Immature natural killer cell (primary cell): ENCODE measurements at regions not wholly inside any gene's neighbourhood (a gene's known extent, or its start where the extent isn't known, plus 50 kb on each side); places are given as distances from the start of the nearest gene placed in this dataset.

ENCODE experiments used
- DNase-seq, 3 donors: peaks; one replicate each; pipeline ENCODE4 v3.0.0; 2022; ENCODE audit warnings: mixed read lengths in 1 of 3
- H3K27ac Mint-ChIP-seq, 6 donors: one replicate each; pipeline ENCODE4 v1.8.0; 2020; ENCODE audit warnings: mixed read lengths in 6 of 6, mild to moderate bottlenecking in 5 of 6, inconsistent platforms in 4 of 6, moderate library complexity in 3 of 6
- H3K27me3 Mint-ChIP-seq, 3 donors: one replicate each; pipeline ENCODE4 v1.8.0; 2020 to 2021; ENCODE audit warnings: low read depth in 3 of 3, mild to moderate bottlenecking in 3 of 3, mixed read lengths in 3 of 3, moderate library complexity in 3 of 3, inconsistent platforms in 1 of 3
- H3K36me3 Mint-ChIP-seq, 3 donors: one replicate each; pipeline ENCODE4 v1.8.0; 2020; ENCODE audit warnings: mixed read lengths in 3 of 3, inconsistent platforms in 2 of 3, mild to moderate bottlenecking in 2 of 3
- H3K4me1 Mint-ChIP-seq, 2 donors: one replicate each; pipeline ENCODE4 v1.8.0; 2020; ENCODE audit warnings: inconsistent platforms in 2 of 2, mild to moderate bottlenecking in 2 of 2, mixed read lengths in 2 of 2, moderate library complexity in 1 of 2
- H3K4me3 Mint-ChIP-seq, 5 donors: one replicate each; pipeline ENCODE4 v1.8.0; 2020; ENCODE audit warnings: mild to moderate bottlenecking in 5 of 5, mixed read lengths in 5 of 5, inconsistent platforms in 3 of 5, moderate library complexity in 3 of 5
- H3K9me3 Mint-ChIP-seq, 6 donors: one replicate each; pipeline ENCODE4 v1.8.0; 2020; ENCODE audit warnings: mild to moderate bottlenecking in 6 of 6, mixed read lengths in 6 of 6, inconsistent platforms in 4 of 6, moderate library complexity in 3 of 6

DNA sequence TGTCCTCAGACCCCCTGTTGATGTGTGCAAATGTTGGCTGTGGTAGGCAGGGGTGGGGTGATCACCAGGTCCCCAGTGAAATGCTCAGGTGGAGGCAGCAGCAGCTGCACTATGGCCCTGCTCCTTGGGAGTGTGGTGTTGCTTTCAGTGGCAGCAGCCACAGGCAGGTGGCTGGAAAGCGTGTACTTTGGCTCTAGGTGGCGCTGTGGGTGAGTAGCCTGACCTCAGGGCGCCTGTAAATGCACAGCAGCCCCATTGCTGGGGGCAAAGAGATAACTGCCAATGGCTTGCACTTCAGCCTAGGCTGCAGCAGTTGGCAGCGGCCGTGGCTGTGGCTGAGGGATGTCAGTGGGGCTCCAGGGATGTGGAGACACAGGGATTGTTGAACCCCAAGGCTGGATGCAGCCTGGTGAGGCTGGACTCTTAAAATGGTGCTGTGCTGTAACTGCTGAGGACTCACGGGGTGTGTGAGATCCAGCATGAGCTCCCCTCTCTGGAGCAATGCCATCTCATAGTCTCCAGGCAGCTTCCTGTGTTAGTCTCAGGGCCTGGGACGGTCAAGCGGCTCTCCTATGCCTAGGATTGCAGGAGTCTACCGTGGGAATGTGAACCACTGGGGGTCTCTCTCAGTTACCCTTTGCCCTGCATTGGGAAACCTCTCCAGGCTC, 421.7 kb upstream of the HTR2C start:
- Mint-ChIP-seq H3K27ac (no peak overlapping the region), H3K27me3 (peaks cover 0 to 3% (median 0%) of the 10 kb centered on the region in 3 donors), H3K4me1 (no peaks in the 10 kb centered on the region)

DNA sequence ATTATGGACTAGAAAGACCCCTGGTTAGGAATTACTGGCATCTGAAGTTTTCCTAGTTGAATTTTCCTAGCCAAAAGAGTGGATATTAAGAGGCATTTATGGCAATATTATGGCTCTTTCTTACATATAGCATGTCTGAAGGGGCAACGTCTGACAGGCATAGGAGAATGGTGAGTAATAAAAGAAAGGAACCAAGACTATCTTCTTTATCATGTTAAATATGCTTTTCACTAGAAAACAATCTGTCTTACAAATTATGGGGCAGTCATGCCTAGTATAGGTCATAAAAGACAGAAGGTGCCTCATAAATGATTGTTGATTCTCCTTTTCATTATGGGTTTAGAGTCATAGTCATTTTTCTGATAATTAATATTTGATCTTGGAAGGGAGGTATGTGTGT, 431.1 kb upstream of the HTR2C start:
- Mint-ChIP-seq H3K36me3 (no peaks in the 10 kb centered on the region), H3K27me3 (no peaks in the 10 kb centered on the region), H3K4me1 (no peaks in the 10 kb centered on the region), H3K4me3 (no peak overlapping the region), H3K9me3 (no peaks in the 10 kb centered on the region), H3K27ac (no peak overlapping the region)
- no peak for DNase-seq

More for the DNA sequence above, 421.7 kb upstream of the HTR2C start:
- H3K36me3 Mint-ChIP-seq: no peaks in the 10 kb centered on the region
- no peak for DNase-seq
- H3K4me3 Mint-ChIP-seq: no peak overlapping the region
- peaks cover 0 to 6% (median 2%) of the 10 kb centered on the region in 6 donors for H3K9me3 Mint-ChIP-seq

DNA sequence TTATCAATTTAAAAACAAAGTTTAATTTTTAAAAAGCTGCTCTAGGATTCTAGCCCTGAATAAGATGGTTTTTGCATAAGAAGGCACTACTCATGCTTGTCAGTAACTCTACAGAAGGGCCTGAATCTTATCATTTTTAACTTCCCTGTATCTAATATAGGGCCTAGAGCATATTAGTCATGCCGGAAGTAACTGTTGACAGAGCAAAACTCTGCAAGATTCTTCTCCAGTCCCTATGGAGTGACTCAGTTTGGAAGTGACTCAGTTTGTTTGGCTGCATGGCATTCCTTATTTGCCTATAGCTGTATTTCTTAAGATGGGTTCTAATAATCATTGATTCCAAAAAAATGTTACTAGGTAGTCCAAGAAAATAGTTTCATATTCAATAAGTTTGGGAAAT, 431.8 kb upstream of the HTR2C start:
- Mint-ChIP-seq H3K9me3 (no peaks in the 10 kb centered on the region), H3K4me1 (no peaks in the 10 kb centered on the region), H3K36me3 (no peaks in the 10 kb centered on the region), H3K27ac (no peak overlapping the region), H3K27me3 (peaks cover 0 to 2% (median 0%) of the 10 kb centered on the region in 3 donors), H3K4me3 (no peak overlapping the region)
- DNase-seq: no peak

DNA sequence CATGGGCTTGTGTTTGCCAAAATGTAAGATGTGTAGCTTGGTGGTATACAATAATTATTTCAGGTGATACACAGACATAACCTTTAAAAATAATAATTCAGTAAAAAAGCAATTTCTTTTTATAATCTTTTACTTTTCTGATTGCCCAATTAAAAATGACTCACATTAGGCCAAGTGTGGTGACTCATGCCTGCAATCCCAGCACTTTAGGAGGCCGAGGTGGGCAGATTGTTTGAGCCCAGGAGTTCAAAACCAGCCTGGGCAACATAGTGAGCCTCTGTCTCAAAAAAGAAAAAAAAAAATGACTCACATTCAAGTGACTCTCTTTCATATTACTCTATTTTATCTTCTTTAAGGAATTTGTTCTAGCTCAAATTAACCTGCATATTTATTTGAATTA, 449.4 kb upstream of the HTR2C start:
- no peaks in the 10 kb centered on the region for H3K36me3 Mint-ChIP-seq
- no peak overlapping the region for H3K4me3 Mint-ChIP-seq
- H3K27ac Mint-ChIP-seq: no peak overlapping the region
- peaks cover 0 to 8% (median 3%) of the 10 kb centered on the region in 6 donors for H3K9me3 Mint-ChIP-seq
- no peaks in the 10 kb centered on the region for H3K4me1 Mint-ChIP-seq
- H3K27me3 Mint-ChIP-seq: peaks cover 0 to 5% (median 2%) of the 10 kb centered on the region in 3 donors
- no peak for DNase-seq

DNA sequence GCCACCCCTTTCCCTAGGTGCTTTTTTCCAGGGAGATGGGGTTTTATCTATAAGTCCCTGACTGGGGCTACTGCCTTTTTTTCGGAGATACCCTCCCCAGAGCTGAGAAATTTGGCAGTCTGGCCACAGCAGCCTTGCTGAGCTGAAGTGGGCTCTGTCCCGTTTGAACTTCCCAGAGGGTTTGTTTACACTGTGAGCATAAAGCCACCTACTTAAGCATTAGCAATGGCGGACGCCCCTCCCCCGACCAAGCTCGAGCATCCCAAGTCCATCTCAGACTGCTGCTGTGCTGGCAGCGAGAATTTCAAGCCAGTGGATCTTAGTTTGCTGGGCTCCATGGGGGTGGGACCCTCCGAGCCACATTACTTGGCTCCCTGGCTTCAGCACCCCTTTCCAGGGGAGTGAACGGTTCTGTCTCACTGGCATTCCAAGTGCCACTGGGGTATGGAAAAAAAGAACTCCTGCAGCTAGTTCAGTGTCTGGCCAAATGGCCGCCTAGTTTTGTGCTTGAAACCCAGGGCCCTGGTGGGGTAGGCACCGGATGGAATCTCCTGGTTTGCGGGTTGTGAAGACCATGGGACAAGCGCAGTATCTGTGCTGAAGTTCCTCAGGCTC, 456.4 kb upstream of the HTR2C start:
- H3K27ac Mint-ChIP-seq: no peak overlapping the region
- H3K27me3 Mint-ChIP-seq: peaks cover 0 to 2% (median 0%) of the 10 kb centered on the region in 3 donors
- no peak for DNase-seq
- H3K9me3 Mint-ChIP-seq: peaks cover 0 to 8% (median 4%) of the 10 kb centered on the region in 6 donors
- H3K4me1 Mint-ChIP-seq: no peaks in the 10 kb centered on the region
- no peaks in the 10 kb centered on the region for H3K36me3 Mint-ChIP-seq
- no peak overlapping the region for H3K4me3 Mint-ChIP-seq

DNA sequence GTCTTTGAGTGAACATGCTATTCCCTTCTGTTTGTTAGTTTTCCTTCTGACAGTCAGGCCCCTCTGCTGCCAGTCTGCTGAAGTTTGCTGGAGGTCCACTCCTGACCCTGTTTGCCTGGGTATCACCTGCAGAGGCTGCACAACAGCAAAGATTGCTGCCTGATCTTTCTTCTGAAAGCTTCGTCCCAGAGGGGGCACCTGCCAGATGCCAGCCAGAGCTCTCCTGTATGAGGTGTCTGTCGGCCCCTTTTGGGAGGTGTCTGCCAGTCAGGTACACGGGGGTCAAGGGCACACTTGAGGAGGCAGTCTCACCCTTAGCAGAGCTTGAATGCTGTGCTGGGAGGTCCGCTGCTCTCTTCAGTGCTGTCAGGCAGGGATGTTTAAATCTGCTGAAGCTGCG, 456.9 kb upstream of the HTR2C start:
- no peak for DNase-seq
- H3K36me3 Mint-ChIP-seq: no peaks in the 10 kb centered on the region

DNA sequence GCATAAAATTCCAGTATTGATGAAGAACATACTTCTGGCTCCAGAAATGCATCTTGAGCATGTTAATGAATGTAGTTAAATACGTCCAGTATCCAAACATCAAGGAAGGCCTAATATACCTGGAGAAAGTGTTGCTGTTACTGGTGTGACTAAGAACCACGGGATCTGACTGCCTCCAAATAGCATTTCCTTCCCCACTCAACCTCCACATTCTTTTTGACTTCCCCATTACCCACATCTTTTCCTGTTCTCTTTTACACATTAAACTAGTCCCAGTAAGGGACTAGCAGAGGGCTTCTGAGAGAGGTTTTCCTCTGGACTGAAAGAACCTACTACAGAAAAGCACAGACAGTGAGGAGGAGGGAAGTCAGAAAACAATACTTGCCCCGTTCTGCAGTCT, 482.8 kb upstream of the HTR2C start:
- Mint-ChIP-seq H3K9me3 (peaks cover 0 to 1% (median 0%) of the 10 kb centered on the region in 6 donors), H3K27ac (no peak overlapping the region), H3K4me1 (no peaks in the 10 kb centered on the region), H3K27me3 (peaks cover 0 to 7% (median 0%) of the 10 kb centered on the region in 3 donors), H3K4me3 (no peak overlapping the region), H3K36me3 (no peaks in the 10 kb centered on the region)
- DNase-seq: no peak

More for the DNA sequence above, 456.9 kb upstream of the HTR2C start:
- Mint-ChIP-seq H3K9me3 (peaks cover 0 to 8% (median 3%) of the 10 kb centered on the region in 6 donors), H3K4me3 (no peak overlapping the region), H3K27ac (no peak overlapping the region), H3K4me1 (no peaks in the 10 kb centered on the region), H3K27me3 (no peaks in the 10 kb centered on the region)

DNA sequence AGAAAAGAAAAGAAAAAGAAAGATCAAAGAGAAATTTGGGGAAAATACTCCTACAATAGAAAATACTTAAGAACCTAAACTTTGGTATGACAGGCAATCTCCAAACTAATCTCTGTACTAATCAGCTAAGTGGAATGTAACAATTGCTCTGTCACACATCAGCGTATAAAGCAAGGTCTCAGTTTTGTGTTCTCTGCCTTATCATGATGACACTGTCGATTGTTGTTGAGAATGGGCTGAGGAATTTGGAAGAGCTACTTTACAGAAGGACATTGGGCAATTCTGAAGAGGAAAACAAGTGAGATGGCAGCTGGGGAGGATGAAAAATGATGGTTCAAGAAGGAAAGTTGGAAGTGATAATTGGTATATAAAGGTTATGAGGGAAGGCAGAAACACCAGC, 486.0 kb upstream of the HTR2C start:
- no peak for DNase-seq
- peaks cover 0 to 7% (median 0%) of the 10 kb centered on the region in 3 donors for H3K27me3 Mint-ChIP-seq
- no peaks in the 10 kb centered on the region for H3K4me1 Mint-ChIP-seq
- H3K9me3 Mint-ChIP-seq: peaks cover 0 to 2% (median 0%) of the 10 kb centered on the region in 6 donors
- H3K27ac Mint-ChIP-seq: no peak overlapping the region
- no peak overlapping the region for H3K4me3 Mint-ChIP-seq
- no peaks in the 10 kb centered on the region for H3K36me3 Mint-ChIP-seq

DNA sequence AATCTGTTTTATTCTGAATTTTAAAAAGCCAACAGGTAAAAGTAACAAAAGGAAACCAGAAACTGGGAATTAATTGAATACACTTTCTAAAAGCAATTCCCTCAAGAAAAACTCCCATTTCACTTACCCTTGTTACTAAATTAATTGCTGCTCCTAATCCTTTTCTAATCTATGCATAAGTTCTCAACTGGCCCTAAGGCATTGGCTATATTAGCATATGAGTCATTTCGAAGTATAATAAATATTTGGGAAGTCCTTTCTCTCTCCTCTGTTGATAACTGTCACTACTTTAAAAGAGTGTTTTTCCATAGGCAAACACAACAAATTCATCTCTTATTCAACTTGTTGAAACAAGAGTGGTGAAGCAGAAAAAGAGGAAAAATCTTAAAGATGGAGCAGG, 486.5 kb upstream of the HTR2C start:
- no peak for DNase-seq
- H3K27me3 Mint-ChIP-seq: peaks cover 0 to 7% (median 0%) of the 10 kb centered on the region in 3 donors
- peaks cover 0 to 2% (median 0%) of the 10 kb centered on the region in 6 donors for H3K9me3 Mint-ChIP-seq
- no peaks in the 10 kb centered on the region for H3K36me3 Mint-ChIP-seq
- no peak overlapping the region for H3K27ac Mint-ChIP-seq
- H3K4me1 Mint-ChIP-seq: no peaks in the 10 kb centered on the region
- H3K4me3 Mint-ChIP-seq: no peak overlapping the region

DNA sequence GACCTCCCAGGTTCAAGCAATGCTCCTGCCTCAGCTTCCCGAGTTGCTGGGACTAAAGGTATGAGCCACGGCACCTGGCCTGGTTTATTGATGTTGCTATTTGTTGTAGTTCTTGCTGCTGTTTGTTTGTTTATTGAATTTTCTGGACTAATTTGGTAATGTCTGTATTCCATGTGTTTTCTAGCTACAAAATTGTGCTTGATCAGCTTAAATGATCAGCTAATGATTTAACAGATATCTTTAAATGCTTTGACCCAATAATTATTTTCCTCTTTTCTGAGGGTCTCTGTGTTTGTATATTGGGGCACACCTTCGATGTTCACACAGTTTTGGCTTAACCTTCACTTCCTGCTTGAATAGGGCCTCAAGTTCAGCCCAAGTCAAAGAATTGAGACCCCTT, 488.1 kb upstream of the HTR2C start:
- Mint-ChIP-seq H3K27ac (no peak overlapping the region), H3K4me3 (no peak overlapping the region), H3K27me3 (peaks cover 0 to 7% (median 0%) of the 10 kb centered on the region in 3 donors), H3K36me3 (no peaks in the 10 kb centered on the region), H3K4me1 (no peaks in the 10 kb centered on the region), H3K9me3 (peaks cover 0 to 2% (median 0%) of the 10 kb centered on the region in 6 donors)
- no peak for DNase-seq

DNA sequence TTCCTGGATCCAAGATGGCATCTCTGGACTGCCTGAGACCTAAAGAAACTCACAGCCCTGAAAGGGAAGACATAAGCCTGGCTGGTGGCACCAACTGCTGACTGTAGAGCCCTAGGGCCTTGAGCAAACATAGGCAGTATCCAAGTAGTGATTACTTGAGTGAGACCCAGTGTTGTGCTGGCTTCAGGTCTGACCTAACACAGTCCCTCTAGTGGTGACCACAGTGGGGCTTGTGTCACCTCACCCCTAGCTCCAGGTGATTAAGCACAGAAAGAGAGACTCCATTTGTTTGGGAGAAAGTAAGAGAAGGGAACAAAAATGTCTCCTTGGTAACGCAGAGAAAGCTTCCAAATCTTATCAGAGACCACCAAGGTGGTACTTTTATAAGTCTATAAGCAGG, 496.3 kb upstream of the HTR2C start:
- Mint-ChIP-seq H3K4me1 (no peaks in the 10 kb centered on the region), H3K36me3 (no peaks in the 10 kb centered on the region), H3K4me3 (no peak overlapping the region), H3K9me3 (peaks cover 0 to 4% (median 1%) of the 10 kb centered on the region in 6 donors), H3K27me3 (peaks cover 0 to 4% (median 2%) of the 10 kb centered on the region in 3 donors), H3K27ac (no peak overlapping the region)
- no peak for DNase-seq

DNA sequence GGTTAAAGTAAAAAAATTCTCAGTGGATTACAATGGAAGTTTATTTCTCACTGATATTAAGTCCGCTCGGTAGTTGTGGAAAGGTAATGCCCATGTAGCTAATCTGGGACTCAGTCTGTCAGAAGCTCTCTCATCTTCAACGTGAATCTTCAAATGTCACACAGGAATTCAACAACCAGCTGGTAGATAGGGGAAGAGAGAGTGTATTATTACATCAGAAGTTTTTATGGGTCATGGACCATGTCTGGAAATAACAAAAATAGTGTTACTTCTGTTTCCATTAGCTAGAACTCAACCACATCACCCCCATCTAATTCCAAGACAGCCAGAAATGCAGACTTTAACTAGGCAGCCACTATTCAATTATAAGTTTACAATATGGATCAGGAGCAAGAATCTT, 506.1 kb upstream of the HTR2C start:
- no peaks in the 10 kb centered on the region for H3K36me3 Mint-ChIP-seq
- peaks cover 0 to 7% (median 0%) of the 10 kb centered on the region in 6 donors for H3K9me3 Mint-ChIP-seq
- H3K27me3 Mint-ChIP-seq: peaks cover 0 to 7% (median 4%) of the 10 kb centered on the region in 3 donors
- no peak overlapping the region for H3K27ac Mint-ChIP-seq
- DNase-seq: no peak
- H3K4me1 Mint-ChIP-seq: no peaks in the 10 kb centered on the region
- H3K4me3 Mint-ChIP-seq: no peak overlapping the region

DNA sequence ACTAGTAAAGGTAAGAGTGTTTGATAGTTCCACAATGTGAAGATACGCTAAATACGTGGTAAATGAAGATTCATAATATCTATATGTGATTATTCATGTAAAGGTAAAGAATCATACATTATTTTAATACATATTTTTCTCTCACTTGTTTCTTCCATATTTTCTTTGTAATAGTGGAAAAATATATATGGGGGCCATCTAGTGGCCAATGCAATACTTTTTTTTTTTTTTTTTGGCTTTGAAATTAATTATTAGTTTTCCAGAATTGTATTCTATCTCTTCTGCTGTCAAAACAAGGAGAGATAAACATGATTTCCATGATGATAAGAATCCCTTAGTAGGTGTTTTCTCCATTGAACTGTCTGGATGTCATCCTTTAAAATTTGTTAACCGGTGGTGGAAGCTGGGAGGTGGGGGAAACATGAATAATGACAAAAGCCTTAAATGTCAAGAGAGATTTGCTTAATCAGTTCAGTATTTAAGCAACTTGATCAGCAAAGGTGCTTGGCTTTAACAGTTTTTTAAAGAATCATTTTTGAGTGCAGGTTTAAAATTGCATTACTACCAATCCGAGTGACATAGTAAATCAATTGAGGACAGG, 508.7 kb upstream of the HTR2C start:
- peaks cover 0 to 5% (median 4%) of the 10 kb centered on the region in 3 donors for H3K27me3 Mint-ChIP-seq
- H3K4me1 Mint-ChIP-seq: no peaks in the 10 kb centered on the region
- no peaks in the 10 kb centered on the region for H3K36me3 Mint-ChIP-seq
- no peak overlapping the region for H3K4me3 Mint-ChIP-seq
- peaks cover 0 to 7% (median 0%) of the 10 kb centered on the region in 6 donors for H3K9me3 Mint-ChIP-seq
- no peak overlapping the region for H3K27ac Mint-ChIP-seq
- no peak for DNase-seq

DNA sequence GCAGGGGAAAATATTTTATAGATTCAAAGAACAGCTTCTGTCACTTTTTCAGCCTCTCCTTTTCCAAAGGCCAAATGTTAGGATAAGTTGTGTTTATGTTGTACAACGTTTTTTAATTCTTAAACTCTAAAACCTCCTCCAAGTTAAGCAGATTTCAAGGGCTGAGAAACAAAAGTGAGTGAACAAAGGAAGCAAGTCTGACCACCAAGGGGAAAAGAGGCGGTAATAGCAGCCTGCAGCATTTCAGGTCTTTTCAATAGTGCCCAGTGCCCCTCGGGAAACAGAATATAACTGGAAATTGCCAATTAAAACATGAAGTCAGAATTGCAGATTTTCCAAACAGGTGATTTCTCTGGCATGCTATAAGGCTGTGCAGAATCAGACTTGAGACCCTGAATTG, 510.0 kb upstream of the HTR2C start:
- DNase-seq: no peak
- H3K27me3 Mint-ChIP-seq: peaks cover 0 to 6% (median 5%) of the 10 kb centered on the region in 3 donors
- H3K27ac Mint-ChIP-seq: no peak overlapping the region
- H3K9me3 Mint-ChIP-seq: peaks cover 0 to 6% (median 0%) of the 10 kb centered on the region in 6 donors
- no peak overlapping the region for H3K4me3 Mint-ChIP-seq
- no peaks in the 10 kb centered on the region for H3K4me1 Mint-ChIP-seq
- H3K36me3 Mint-ChIP-seq: no peaks in the 10 kb centered on the region
